ENCODE measurements at regions not wholly inside any gene's neighbourhood (a gene's known extent, or its start where the extent isn't known, plus 50 kb on each side); places are given as distances from the start of the nearest gene placed in this dataset.

DNA sequence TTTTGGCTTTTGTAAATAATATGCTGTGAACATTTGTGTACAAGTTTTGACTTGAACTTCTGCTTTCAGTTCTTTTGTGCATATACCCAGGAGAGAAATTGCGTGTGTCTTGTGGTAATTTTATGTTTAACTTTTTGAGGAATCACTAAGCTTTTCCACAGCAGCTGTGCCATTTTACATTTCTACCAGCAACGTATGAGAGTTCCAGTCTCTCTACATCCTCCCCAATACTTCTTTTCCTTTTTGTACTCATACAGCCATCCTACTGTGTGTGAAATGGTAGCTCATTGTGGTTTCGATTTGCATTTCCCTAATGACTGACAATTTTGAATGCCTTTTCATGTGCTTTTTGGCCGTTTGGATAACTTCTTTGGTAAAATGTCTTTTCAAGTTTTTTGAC is 66.3 kb upstream of the INHBA start:
- WGBS, 2 donors = 79 to 88% methylated on average over 4 of the region's 4 CpGs
- intact Hi-C loops (cut with DNase I; ENCODE audit: low total_unique reads) = no loop called here
- no peak overlapping the region for H3K4me3 ChIP-seq (ENCODE audit: low read depth, poor library complexity, severe bottlenecking)
- TF ChIP-seq, protein P1, sequence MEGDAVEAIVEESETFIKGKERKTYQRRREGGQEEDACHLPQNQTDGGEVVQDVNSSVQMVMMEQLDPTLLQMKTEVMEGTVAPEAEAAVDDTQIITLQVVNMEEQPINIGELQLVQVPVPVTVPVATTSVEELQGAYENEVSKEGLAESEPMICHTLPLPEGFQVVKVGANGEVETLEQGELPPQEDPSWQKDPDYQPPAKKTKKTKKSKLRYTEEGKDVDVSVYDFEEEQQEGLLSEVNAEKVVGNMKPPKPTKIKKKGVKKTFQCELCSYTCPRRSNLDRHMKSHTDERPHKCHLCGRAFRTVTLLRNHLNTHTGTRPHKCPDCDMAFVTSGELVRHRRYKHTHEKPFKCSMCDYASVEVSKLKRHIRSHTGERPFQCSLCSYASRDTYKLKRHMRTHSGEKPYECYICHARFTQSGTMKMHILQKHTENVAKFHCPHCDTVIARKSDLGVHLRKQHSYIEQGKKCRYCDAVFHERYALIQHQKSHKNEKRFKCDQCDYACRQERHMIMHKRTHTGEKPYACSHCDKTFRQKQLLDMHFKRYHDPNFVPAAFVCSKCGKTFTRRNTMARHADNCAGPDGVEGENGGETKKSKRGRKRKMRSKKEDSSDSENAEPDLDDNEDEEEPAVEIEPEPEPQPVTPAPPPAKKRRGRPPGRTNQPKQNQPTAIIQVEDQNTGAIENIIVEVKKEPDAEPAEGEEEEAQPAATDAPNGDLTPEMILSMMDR (IDR thresholded peaks at IDR 0.05) = no peak
- no peak for TF ChIP-seq POLR2A (IDR thresholded peaks at IDR 0.05)
- no peak for DNase-seq (ENCODE audit: low spot score in 2 of 2)

DNA sequence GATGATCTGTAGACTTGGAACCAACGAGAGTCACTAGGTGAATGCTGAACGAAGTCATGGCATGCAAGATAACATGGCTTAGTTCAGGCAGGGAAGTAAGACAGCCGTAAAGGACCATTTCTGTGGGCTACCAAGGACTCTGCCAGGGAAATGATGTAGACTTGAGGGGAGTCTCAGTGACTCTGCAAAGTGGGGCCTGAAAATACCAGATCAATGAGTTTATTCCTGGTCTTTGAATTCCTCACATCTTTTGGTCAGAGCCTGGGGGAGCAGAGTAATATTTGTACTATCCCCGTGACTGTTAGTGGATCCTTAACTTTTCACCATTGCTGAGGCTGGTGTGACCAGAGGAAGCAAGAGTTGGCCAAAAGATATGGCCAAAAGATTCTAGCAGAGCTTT is 60.7 kb upstream of the INHBA start:
- TF ChIP-seq, protein P1 (IDR thresholded peaks at IDR 0.05) = no peak
- no peak for TF ChIP-seq POLR2A (IDR thresholded peaks at IDR 0.05)
- DNase-seq (ENCODE audit: low spot score in 2 of 2) = no peak
- intact Hi-C loops (cut with DNase I; ENCODE audit: low total_unique reads) = no loop called here
- no peak overlapping the region for H3K4me3 ChIP-seq (ENCODE audit: low read depth, poor library complexity, severe bottlenecking)
- 88 to 92% methylated on average over 4 of the region's 4 CpGs for WGBS, 2 donors

DNA sequence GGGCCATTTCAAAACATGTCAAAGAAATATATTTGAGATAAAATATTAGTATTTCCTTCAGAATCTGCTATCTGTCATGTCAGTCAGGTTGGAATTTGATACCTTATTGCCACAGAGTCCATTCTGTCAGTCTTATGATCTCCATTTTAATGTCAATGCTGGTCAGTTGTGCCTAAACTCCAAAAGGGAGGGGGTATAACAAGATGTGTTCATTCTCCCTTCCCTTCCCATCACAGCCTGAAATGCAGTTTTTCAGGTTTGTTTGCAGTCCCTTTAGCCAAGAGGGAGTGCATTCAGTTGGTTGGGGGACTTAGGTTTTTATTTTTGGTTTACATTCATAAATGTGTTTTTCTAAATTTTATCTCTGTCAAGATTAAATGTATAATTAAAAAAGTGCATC is 59.8 kb upstream of the INHBA start:
- TF ChIP-seq POLR2A (IDR thresholded peaks at IDR 0.05) = no peak
- TF ChIP-seq, protein P1 (IDR thresholded peaks at IDR 0.05) = no peak
- H3K4me3 ChIP-seq (ENCODE audit: low read depth, poor library complexity, severe bottlenecking) = no peak overlapping the region
- no peak for DNase-seq (ENCODE audit: low spot score in 2 of 2)
- intact Hi-C loops (cut with DNase I; ENCODE audit: low total_unique reads) = no loop called here

DNA sequence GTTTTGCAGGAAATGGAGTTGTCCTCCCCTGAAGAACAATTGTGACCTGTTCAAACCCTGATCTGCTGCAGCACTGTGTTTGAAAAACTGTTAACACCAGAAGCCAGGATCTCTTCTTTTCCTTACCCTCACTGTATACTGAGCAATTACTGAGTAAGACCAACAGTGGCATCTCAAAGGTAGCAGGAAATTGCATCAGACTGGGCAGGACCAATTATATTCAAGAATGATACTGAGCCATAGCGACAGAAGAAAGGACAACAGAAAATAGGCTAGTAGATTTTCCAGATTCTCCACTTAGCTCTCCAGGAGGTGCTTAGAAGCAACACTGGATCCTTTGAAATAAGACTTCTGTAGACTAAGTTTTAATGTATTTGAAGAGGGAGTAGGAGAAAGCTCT is 57.4 kb upstream of the INHBA start:
- no peak overlapping the region for H3K4me3 ChIP-seq (ENCODE audit: low read depth, poor library complexity, severe bottlenecking)
- intact Hi-C loops (cut with DNase I; ENCODE audit: low total_unique reads) = no loop called here
- TF ChIP-seq, protein P1 (IDR thresholded peaks at IDR 0.05) = no peak
- no peak for TF ChIP-seq POLR2A (IDR thresholded peaks at IDR 0.05)
- DNase-seq (ENCODE audit: low spot score in 2 of 2) = no peak
- 89 to 92% methylated on average over 1 of the region's 1 CpG for WGBS, 2 donors

GRCh38 chr7:41758321-41758720 is 55.4 kb upstream of the INHBA start:
- TF ChIP-seq, protein P1 (IDR thresholded peaks at IDR 0.05) = no peak
- no peak for TF ChIP-seq POLR2A (IDR thresholded peaks at IDR 0.05)
- H3K4me3 ChIP-seq (ENCODE audit: low read depth, poor library complexity, severe bottlenecking) = no peak overlapping the region
- 56 to 83% methylated on average over 3 of the region's 3 CpGs for WGBS, 2 donors
- no peak for DNase-seq (ENCODE audit: low spot score in 2 of 2)
- intact Hi-C loops (cut with DNase I; ENCODE audit: low total_unique reads) = no loop called here

DNA sequence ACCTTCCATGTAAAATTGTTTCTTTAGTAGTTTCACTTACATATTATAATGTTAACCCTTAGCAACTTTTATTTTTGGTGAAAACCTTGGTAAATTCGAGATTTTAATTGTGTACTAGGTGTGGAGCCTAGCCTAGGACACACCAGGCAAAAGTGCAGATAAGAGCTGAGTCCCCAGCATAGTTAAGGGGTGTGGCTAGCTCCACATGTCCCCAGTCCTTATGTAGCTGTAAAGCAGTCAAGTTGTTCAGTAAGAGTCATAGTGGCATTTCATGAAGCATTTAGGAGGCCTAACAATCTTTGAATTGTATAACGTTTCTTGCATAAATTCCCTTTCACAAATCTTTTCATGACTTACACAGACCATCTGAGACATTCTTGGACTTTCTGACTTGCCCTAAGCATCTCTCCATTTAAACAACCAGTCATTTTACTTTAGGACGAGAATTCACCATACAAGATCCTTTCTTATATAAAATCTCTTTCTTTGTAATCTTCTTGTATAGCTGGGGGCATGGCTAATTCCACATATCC is 53.8 kb upstream of the INHBA start:
- TF ChIP-seq POLR2A (IDR thresholded peaks at IDR 0.05) = no peak
- DNase-seq (ENCODE audit: low spot score in 2 of 2) = no peak
- intact Hi-C loops (cut with DNase I; ENCODE audit: low total_unique reads) = no loop called here
- no peak overlapping the region for H3K4me3 ChIP-seq (ENCODE audit: low read depth, poor library complexity, severe bottlenecking)
- 70 to 77% methylated on average over 3 of the region's 3 CpGs for WGBS, 2 donors

Data from lower leg skin (tissue), 4 donors.